GM12874 (cell line): ENCODE measurements at regions not wholly inside any gene's neighbourhood (a gene's known extent, or its start where the extent isn't known, plus 50 kb on each side); places are given as distances from the start of the nearest gene placed in this dataset.

ENCODE experiments used
- TF ChIP-seq, protein P1 (sequence below): IDR thresholded peaks from 2 replicates; pipeline ENCODE4 v1.5.1; 2011; ENCODE audit warnings: low read depth, mild to moderate bottlenecking, control low read depth, low read length, moderate library complexity; ENCODE audit not compliant: insufficient read depth

- TF ChIP-seq, protein P1, sequence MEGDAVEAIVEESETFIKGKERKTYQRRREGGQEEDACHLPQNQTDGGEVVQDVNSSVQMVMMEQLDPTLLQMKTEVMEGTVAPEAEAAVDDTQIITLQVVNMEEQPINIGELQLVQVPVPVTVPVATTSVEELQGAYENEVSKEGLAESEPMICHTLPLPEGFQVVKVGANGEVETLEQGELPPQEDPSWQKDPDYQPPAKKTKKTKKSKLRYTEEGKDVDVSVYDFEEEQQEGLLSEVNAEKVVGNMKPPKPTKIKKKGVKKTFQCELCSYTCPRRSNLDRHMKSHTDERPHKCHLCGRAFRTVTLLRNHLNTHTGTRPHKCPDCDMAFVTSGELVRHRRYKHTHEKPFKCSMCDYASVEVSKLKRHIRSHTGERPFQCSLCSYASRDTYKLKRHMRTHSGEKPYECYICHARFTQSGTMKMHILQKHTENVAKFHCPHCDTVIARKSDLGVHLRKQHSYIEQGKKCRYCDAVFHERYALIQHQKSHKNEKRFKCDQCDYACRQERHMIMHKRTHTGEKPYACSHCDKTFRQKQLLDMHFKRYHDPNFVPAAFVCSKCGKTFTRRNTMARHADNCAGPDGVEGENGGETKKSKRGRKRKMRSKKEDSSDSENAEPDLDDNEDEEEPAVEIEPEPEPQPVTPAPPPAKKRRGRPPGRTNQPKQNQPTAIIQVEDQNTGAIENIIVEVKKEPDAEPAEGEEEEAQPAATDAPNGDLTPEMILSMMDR: no peak
These were observed 65.8 kb upstream of the UQCRFS1 start for GRCh38 chr19:29278716-29279115.

- TF ChIP-seq, protein P1: no peak
These were observed 70.4 kb upstream of the UQCRFS1 start for GRCh38 chr19:29283366-29283765.

GRCh38 chr19:29285187-29285687, 72.3 kb upstream of the UQCRFS1 start:
- TF ChIP-seq, protein P1: no peak

DNA sequence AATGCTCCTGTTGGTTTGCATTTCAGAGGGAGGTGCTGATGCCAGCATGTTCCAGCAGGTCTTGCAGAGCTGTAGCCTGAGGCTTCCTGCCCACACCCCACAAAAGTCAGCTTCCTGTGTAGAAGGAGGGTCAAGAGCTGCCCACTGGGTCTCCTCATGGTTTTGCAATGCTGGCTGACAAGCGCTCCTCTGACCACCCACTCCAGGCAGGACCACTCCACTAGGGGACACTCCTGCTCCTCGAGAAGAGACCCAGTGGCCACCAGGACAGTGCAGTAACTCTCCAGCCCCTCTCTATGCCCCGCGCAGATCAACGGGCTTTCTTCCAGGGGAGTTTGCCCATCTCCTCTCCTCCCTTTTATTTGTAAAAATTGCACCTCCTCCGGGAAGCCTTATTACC, 72.9 kb upstream of the UQCRFS1 start:
- TF ChIP-seq, protein P1: no peak

GRCh38 chr19:29287061-29287460, 74.1 kb upstream of the UQCRFS1 start:
- TF ChIP-seq, protein P1: no peak

DNA sequence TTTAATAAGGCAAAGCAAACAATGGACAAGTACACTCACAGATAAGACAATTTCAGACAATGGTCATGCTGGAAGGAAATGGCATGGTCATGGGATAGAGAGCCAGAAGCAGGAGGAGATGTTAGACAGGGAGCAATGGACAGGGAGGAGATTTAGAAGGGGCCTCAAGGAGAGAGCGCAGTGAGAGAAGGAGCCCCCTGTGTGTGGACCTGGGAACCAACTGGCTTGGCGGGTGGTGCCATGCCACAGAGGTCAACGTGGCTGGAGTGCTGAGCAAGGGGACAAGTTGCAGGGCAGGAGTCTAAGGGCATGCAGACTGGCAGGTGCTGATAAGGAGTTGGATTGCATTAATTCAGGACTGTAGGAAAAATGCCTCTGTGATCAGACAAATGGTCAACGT, 75.3 kb upstream of the UQCRFS1 start:
- TF ChIP-seq, protein P1: no peak

- TF ChIP-seq, protein P1: no peak
These were observed 76.1 kb upstream of the UQCRFS1 start for GRCh38 chr19:29289020-29289419.
